GM12892 (cell line): ENCODE measurements at regions not wholly inside any gene's neighbourhood (a gene's known extent, or its start where the extent isn't known, plus 50 kb on each side); places are given as distances from the start of the nearest gene placed in this dataset.
A peak's percentile ranks its signal among the peaks of the same experiment; 100 is the strongest.

Experiments
- DNase-seq: peaks from one replicate; pipeline ENCODE4 v3.0.0; 2011; ENCODE audit not compliant: insufficient read length
- FAIRE-seq: peaks from 2 replicates; lab custom pipeline; 2011; peaks lifted over from hg19 to GRCh38; lab: Jason Lieb, UNC
- POLR2A ChIP-seq: IDR thresholded peaks from 2 replicates; pipeline ENCODE4 v1.6.1; 2011; ENCODE audit warnings: low read depth, low read length, control low read depth
- POLR2AphosphoS5 ChIP-seq: IDR thresholded peaks from 2 replicates; pipeline ENCODE4 v1.6.1; 2011; ENCODE audit warnings: low read depth, low read length, control low read depth
- TAF1 ChIP-seq: IDR thresholded peaks from 2 replicates; pipeline ENCODE4 v1.6.1; 2011; ENCODE audit warnings: low read depth, mild to moderate bottlenecking, control low read depth, low read length, borderline replicate concordance

- TF ChIP-seq POLR2AphosphoS5 = no peak
- TF ChIP-seq POLR2A = no peak
- TF ChIP-seq TAF1 = no peak
- FAIRE-seq (no peak), DNase-seq (no peak)
Measured at GRCh38 chr5:60163762-60164161, 270.2 kb upstream of the PDE4D start.

DNA sequence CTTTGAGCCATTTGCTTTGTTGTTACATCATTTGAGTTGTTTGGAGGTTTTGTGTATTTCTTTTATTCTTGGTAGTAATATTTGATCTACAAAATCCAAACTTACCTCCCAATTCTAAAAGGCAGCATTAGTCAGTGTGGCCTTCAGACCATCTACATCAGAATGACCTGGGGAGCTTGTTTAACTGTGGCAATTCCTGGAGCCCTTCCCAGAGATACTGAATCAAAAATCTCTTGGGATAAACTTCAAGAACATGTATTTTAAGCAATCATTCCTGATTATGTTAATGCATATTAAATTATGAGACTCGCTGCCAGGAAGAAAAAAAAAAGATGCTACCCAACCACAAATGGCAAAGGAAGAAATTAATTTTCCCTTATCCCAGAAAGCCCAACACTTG, 268.9 kb upstream of the PDE4D start:
- DNase-seq = no peak
- no peak for FAIRE-seq
- TF ChIP-seq POLR2AphosphoS5 = no peak

- DNase-seq = peak; percentile 1
- TF ChIP-seq TAF1 (no peak), POLR2A (no peak), POLR2AphosphoS5 (no peak)
- FAIRE-seq = peak; percentile 60
Measured at GRCh38 chr5:60161340-60161934, 267.9 kb upstream of the PDE4D start.

DNA sequence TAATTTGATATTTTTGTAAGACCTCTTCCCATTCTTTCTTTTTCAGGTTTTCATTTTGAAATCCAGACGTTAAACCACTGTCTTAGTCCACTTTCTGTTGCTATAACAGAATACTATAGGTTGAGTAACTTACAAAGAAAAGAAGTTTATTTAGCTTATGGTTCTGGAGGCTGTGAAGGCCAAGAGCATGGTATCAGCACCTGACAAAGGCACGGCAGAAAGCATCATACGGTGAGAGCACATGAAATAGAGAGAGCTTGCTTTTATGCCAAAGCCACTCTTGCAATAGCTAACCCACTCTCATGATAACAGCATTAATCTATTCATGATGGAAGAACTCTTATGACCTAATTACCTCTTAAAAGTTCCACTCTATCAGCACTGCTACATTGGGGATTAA, 255.6 kb upstream of the PDE4D start:
- FAIRE-seq (no peak), DNase-seq (no peak)
- TF ChIP-seq POLR2AphosphoS5 (no peak), TAF1 (no peak), POLR2A (no peak)

DNA sequence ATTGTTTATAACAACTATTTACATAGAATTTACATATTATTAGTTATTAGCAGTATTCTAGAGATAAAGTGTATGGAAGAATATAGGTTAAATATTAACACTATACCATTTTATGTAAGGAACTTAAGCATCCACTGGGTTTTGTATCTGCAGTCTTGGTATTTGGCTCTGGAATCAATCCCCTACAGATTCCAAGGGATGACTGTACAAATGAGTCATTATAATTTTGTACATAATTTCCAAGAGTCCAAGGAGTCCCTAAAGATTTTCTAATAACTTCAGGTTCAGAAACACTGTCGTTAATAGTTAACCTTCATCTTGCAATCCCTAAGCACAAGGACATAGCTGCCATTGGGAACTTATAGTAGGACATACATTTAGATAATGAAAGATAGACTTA, 254.8 kb upstream of the PDE4D start:
- DNase-seq = no peak
- FAIRE-seq = no peak
- TF ChIP-seq POLR2AphosphoS5 (no peak), POLR2A (no peak), TAF1 (no peak)

GRCh38 chr5:60147791-60148190, 254.3 kb upstream of the PDE4D start:
- no peak for TF ChIP-seq POLR2AphosphoS5
- no peak for TF ChIP-seq TAF1
- no peak for TF ChIP-seq POLR2A
- FAIRE-seq = no peak
- DNase-seq = no peak

GRCh38 chr5:60143942-60144549, 250.5 kb upstream of the PDE4D start:
- TF ChIP-seq POLR2AphosphoS5 (no peak), POLR2A (no peak), TAF1 (no peak)
- no peak for DNase-seq
- FAIRE-seq = no peak

DNA sequence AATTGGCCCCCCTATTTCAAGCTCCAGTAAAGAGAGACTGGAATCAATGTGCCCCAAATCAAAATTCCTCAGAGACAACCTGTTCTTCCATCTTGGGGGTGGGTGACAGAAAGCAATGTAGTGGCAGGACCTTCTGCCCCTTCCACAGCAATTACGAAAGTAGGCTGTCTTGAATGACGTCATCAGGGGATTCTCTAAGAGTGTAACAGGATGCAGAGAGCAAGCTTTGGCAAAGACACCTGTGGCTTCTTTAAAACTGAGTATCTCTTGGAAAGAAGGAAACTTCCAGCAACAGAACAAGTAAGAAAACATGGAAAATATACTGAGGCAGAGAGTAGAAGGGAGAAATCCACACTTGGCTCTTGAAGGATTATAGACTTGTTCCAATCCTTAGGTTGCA, 247.6 kb upstream of the PDE4D start:
- DNase-seq (no peak), FAIRE-seq (no peak)
- TF ChIP-seq TAF1 (no peak), POLR2AphosphoS5 (no peak), POLR2A (no peak)

GRCh38 chr5:60136841-60137240, 243.3 kb upstream of the PDE4D start:
- TF ChIP-seq POLR2AphosphoS5 (no peak), POLR2A (no peak), TAF1 (no peak)
- DNase-seq (no peak), FAIRE-seq (no peak)

- DNase-seq (no peak), FAIRE-seq (no peak)
- TF ChIP-seq POLR2AphosphoS5 (no peak), POLR2A (no peak), TAF1 (no peak)
Measured at GRCh38 chr5:60131504-60131903, 238.0 kb upstream of the PDE4D start.

- FAIRE-seq (no peak), DNase-seq (no peak)
- TF ChIP-seq POLR2A (no peak), TAF1 (no peak), POLR2AphosphoS5 (no peak)
Measured at GRCh38 chr5:60125636-60126035, 232.1 kb upstream of the PDE4D start.

DNA sequence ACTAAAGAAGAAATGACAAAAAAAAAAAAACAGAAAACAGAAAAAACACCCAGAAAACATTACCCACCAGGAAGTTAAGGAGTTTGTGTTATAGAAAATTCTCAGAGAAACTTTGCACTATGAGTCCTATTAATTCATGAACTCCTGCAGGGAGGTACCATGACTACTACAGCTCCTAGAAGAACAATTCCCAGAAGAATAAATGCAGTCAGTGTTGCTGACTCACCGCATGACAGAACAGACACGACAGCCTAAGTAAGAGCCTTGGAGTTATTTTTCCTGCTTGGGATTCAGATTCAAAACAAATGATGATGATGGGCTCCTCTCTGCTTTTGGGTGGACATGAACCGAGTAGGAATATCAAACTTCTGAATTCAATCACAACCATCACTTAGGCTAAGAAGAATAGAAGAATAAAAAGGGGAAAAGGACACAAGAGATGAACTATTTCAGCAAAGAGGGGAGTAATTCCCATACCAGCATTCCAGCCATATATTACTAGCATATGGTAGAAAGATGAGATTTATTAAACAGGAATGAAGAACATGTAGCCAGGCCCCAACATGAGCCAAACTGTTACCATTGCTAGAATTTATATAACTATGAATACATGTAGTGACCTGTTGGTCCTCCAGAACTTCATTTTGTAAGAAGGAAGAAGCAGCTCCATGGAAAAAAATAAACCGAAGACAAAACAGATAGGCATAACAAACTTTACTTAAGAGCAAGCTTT, 209.6 kb upstream of the PDE4D start:
- no peak for DNase-seq
- TF ChIP-seq POLR2A = no peak
- TF ChIP-seq POLR2AphosphoS5 = no peak
- no peak for TF ChIP-seq TAF1
- FAIRE-seq = no peak

GRCh38 chr5:60101573-60101972, 208.0 kb upstream of the PDE4D start:
- no peak for FAIRE-seq
- DNase-seq = no peak
- TF ChIP-seq POLR2A (no peak), TAF1 (no peak), POLR2AphosphoS5 (no peak)
